Neuron (in vitro differentiated cells): ENCODE measurements at regions not wholly inside any gene's neighbourhood (a gene's known extent, or its start where the extent isn't known, plus 50 kb on each side); places are given as distances from the start of the nearest gene placed in this dataset.
"Not testable (repeated sequence)": the region's sequence is repeated elsewhere in the genome, so short reads cannot be mapped to it uniquely, and the experiment has no call there.

Experiments
- H2AFZ ChIP-seq: one replicate; pipeline ENCODE4 v1.6.1; 2013; ENCODE audit warnings: low read depth, mild to moderate bottlenecking, inconsistent platforms, low read length, moderate library complexity
- H3K27me3 ChIP-seq: one replicate; pipeline ENCODE4 v1.6.1; 2013; ENCODE audit warnings: low read length; ENCODE audit not compliant: insufficient read depth
- H3K36me3 ChIP-seq: one replicate; pipeline ENCODE4 v1.6.1; 2013; ENCODE audit warnings: low read length; ENCODE audit not compliant: insufficient read depth
- H3K4me1 ChIP-seq: one replicate; pipeline ENCODE4 v1.6.1; 2013; ENCODE audit warnings: low read length; ENCODE audit not compliant: insufficient read depth
- H3K4me3 ChIP-seq: 2 replicates; pipeline ENCODE4 v1.5.1; 2013; ENCODE audit warnings: mild to moderate bottlenecking, low read length, moderate library complexity
- H3K9me3 ChIP-seq: one replicate; pipeline ENCODE4 v1.6.1; 2013; ENCODE audit warnings: low read length

DNA sequence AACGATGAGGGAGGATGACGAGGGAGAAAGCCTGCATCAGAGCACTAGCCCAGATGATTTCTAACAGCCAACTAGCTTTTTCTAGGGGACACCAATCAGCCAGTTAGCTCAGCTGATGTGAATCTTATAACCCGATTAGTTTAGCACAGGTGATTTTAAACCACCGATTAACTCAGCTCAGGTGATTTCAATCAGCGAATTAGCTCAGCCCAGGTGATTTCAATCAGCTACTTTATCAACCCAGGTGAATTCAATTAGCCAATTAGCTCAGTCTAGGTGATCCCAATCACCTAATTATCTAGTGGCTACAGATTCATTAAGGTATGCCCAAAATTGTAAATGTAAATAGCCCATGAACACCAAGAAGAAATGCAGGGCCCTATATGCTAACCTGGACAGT, 146.9 kb downstream of the ZNF486 start:
- no peaks in the 10 kb centered on the region for H3K27me3 ChIP-seq

DNA sequence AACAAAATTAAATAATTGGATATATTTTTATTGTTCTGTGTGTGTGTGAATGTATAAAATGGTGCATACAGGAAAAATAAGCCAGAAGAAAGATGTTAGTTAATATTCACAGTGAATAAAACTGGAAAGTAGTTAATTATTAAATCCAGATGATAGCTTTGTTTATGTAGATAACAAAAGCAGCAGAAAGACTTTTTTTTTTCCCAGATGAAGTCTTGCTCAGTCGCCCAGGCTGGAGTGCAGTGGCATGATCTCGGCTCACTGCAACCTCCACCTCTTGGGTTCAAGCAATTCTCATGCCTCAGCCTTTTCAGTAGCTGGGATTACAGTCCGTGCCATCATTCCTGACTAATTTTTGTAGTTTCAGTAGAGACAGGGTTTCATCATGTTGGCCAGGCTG, 140.1 kb downstream of the ZNF486 start:
- Histone ChIP-seq H3K36me3 (no peaks in the 10 kb centered on the region), H3K4me3 (no peak overlapping the region), H2AFZ (no peak overlapping the region), H3K27me3 (no peaks in the 10 kb centered on the region), H3K9me3 (no peaks in the 10 kb centered on the region), H3K4me1 (no peaks in the 10 kb centered on the region)

More for the DNA sequence above, 146.9 kb downstream of the ZNF486 start:
- Histone ChIP-seq H3K4me1 (no peaks in the 10 kb centered on the region), H2AFZ (no peak overlapping the region), H3K4me3 (no peak overlapping the region), H3K36me3 (no peaks in the 10 kb centered on the region), H3K9me3 (no peaks in the 10 kb centered on the region)

DNA sequence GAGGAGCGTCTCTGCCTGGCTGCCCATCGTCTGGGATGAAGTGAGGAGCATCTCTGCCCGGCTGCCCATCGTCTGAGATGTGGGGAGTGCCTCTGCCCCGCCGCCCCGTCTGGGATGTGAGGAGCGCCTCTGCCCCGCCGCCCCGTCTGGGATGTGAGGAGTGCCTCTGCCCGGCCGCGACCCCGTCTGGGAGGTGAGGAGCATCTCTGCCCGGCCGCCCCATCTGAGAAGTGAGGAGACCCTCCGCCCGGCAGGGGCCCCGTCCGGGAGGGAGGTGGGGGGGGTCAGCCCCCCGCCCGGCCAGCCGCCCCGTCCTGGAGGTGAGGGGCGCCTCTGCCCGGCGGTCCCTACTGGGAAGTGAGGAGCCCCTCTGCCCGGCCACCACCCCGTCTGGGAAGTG, 129.3 kb downstream of the ZNF486 start:
- not testable (repeated sequence) for H3K4me3 ChIP-seq, H3K36me3 ChIP-seq, H3K9me3 ChIP-seq, H3K27me3 ChIP-seq, H2AFZ ChIP-seq, H3K4me1 ChIP-seq

DNA sequence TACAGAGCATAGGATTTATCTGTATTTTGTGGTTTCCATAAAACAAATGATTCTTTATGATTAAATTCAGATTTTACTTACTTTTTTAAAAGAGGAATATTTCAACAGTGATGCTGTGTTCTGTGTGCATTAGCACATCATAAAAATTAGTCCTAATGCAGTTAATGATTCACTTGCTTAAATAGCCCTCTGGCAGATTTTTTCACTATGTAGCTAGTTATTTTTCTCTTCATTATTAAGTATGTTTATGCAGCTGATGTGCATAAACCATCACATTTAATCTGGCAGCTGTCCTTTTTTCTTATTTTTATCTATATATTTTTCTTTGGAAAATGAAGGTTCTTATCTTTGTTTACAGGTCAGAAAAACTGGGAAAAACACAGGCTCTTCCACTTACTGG, 127.2 kb downstream of the ZNF486 start:
- Histone ChIP-seq H3K27me3 (no peaks in the 10 kb centered on the region), H3K36me3 (no peaks in the 10 kb centered on the region), H3K9me3 (no peaks in the 10 kb centered on the region), H2AFZ (no peak overlapping the region), H3K4me3 (no peak overlapping the region), H3K4me1 (no peaks in the 10 kb centered on the region)

DNA sequence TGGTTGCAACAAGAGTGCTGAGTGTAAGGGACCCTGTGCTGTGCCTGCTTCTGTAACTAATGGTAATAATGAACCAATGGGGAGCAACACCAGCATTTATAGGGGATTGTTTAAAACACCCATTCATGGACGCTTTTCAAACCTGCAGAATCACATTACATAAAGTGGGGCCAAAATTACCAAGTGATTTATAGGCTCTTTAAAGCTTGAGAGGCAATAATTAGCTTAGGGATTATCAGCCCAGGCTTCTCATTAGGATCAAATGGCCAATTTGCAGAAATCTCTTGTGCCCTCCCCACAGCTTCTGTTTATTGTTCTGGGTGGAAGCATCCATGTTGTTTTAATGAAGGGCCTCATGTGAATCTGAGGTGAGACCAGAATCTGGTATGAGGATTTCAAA, 125.5 kb downstream of the ZNF486 start:
- H2AFZ ChIP-seq, H3K9me3 ChIP-seq, H3K4me1 ChIP-seq, H3K27me3 ChIP-seq, H3K36me3 ChIP-seq, H3K4me3 ChIP-seq: not testable (repeated sequence)

DNA sequence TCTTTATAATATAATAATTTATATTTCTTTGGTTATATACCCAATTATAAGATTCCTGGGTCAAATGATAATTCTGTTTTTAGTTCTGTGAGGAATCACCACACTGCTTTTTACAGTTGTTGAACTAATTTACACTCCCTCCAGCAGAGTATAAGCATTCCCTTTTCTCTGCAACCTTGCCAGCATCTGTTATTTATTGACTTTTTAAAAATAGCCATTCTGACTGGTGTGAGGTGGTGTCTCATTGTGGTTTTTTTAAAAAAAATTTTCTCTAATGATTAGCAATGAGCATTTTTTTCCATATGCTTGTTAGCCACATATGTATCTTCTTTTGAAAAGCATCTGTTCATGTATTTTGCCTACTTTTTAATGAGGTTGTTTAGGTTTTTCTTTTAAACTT, 122.2 kb downstream of the ZNF486 start:
- Histone ChIP-seq H3K27me3 (no peaks in the 10 kb centered on the region), H3K9me3 (no peaks in the 10 kb centered on the region), H3K36me3 (no peaks in the 10 kb centered on the region), H3K4me1 (no peaks in the 10 kb centered on the region), H2AFZ (no peak overlapping the region), H3K4me3 (no peak overlapping the region)

DNA sequence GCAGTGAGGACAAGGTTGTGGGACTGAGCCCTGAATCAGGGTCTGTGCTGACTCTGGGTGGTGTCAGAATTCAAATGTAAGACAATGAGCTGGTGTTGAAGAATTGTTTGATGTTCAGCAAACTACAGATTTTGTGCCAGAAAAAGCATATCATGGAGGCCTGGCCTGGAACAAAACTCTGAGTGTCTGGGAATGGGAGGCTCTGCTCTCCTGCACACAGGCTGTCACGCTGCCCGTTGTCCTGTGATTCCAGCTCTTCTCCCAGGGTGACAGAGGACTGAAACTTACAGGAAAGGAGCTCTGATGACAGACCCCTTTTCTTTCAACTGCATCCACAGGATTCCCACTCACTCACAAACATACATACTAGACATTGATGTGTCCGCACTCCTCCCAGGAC, 120.1 kb downstream of the ZNF486 start:
- no peak overlapping the region for H3K4me3 ChIP-seq
- H3K27me3 ChIP-seq: no peaks in the 10 kb centered on the region
- H2AFZ ChIP-seq: no peak overlapping the region
- no peaks in the 10 kb centered on the region for H3K36me3 ChIP-seq
- no peaks in the 10 kb centered on the region for H3K4me1 ChIP-seq
- no peaks in the 10 kb centered on the region for H3K9me3 ChIP-seq

DNA sequence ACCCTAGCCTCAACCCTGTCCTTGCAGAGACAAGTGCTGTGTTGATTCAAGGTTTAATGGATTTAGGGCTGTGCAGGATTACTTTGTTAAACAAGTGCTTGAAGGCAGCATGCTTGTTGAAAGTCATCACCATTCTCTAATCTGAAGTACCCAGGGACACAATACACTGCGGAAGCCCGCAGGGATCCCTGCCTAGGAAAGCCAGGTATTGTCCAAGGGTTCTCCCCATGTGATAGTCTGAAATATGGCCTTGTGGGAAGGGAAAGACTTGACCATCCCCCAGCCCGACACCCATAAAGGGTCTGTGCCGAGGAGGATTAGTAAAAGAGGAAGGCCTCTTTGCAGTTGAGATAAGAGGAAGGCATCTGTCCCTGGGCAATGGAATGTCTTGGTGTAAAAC, 118.9 kb downstream of the ZNF486 start:
- H3K36me3 ChIP-seq, H2AFZ ChIP-seq, H3K4me3 ChIP-seq, H3K27me3 ChIP-seq, H3K4me1 ChIP-seq, H3K9me3 ChIP-seq: not testable (repeated sequence)

DNA sequence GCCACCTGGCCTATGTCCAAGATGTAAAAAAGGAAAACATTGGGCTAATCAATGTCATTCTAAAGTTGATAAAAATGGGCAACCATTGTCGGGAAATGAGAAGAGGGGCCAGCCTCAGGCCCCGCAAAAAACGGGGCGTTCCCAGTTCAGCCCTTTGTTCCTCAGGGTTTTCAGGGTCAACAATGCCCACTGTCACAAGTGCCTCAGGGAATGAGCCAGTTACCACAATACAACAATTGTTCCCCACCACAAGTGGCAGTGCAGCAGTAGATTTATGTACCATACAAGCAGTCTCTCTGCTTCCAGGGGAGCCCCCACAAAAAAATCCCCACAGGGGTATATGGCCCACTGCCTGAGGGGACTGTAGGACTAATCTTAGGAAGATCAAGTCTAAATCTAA, 112.5 kb downstream of the ZNF486 start:
- H2AFZ ChIP-seq: no peak overlapping the region
- no peaks in the 10 kb centered on the region for H3K9me3 ChIP-seq
- no peaks in the 10 kb centered on the region for H3K27me3 ChIP-seq
- no peaks in the 10 kb centered on the region for H3K36me3 ChIP-seq
- no peaks in the 10 kb centered on the region for H3K4me1 ChIP-seq
- no peak overlapping the region for H3K4me3 ChIP-seq

DNA sequence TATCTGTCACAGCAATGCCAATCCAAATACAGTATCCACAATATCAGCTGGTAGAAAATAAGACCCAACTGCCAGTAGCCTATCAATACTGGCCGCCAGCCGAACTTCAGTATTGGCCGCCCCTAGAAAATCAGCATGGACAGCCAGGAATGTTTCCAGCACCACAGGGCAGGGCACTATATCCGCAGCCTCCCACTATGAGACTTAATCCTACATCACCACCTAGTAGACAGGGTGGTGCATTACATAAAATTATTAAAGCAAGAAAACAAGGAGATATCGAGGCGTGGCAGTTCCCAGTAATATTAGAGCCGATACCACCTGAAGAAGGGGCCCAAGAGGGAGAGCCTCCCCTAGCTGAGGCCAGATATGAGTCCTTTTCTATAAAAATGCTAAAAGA, 111.3 kb downstream of the ZNF486 start:
- Histone ChIP-seq H3K36me3 (no peaks in the 10 kb centered on the region), H3K9me3 (no peaks in the 10 kb centered on the region), H3K27me3 (no peaks in the 10 kb centered on the region), H2AFZ (no peak overlapping the region), H3K4me1 (no peaks in the 10 kb centered on the region), H3K4me3 (no peak overlapping the region)

DNA sequence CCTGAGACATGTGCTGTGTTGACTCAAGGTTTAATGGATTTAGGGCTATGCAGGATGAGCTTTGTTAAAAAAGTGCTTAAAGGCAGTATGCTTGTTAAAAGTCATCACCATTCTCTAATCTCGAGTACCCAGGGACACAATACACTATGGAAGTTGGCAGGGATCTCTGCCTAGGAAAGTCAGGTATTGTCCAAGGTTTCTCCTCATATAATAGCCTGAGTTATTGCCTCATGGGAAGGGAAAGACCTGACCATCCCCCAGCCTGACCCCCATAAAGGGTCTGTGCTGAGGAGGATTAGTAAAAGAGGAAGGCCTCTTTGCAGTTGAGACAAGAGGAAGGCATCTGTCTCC, 109.7 kb downstream of the ZNF486 start:
- H3K4me1 ChIP-seq, H3K9me3 ChIP-seq, H3K27me3 ChIP-seq, H2AFZ ChIP-seq, H3K4me3 ChIP-seq, H3K36me3 ChIP-seq: not testable (repeated sequence)

DNA sequence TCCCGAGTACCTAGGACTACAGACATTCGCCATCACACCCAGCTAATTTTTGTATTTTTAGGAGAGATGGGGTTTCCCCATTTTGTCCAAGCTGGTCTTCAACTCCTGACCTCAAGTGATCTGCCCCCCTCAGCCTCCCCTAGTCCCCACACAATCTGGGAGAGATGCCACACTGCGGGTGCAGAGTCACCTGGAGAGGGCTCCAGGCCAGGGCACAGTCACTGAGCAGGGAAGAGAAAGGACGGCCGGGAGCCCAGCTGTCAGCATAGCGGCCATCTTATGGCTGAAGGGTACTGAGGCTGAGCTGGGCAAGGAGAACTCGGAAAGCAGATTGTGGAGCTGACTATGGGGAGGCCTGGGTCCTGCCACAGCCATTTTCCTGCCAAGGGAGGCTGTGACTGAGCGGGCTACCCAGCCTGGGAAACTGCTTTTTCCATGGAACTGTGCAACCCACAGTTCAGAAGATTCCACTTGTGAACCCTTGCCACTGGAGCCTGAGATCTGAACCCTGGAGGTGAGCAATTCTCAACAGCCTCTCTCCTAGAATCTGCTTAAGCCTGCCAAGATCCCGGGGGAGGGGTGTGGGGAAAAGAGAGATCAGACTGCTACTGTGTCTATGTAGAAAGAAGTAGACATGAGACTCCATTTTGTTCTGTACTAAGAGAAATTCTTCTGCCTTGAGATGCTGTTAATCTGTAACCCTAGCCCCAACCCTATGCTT, 109.2 kb downstream of the ZNF486 start:
- H3K27me3 ChIP-seq: no peaks in the 10 kb centered on the region
- no peaks in the 10 kb centered on the region for H3K9me3 ChIP-seq
- no peak overlapping the region for H2AFZ ChIP-seq
- H3K4me1 ChIP-seq: no peaks in the 10 kb centered on the region
- no peak overlapping the region for H3K4me3 ChIP-seq
- no peaks in the 10 kb centered on the region for H3K36me3 ChIP-seq

DNA sequence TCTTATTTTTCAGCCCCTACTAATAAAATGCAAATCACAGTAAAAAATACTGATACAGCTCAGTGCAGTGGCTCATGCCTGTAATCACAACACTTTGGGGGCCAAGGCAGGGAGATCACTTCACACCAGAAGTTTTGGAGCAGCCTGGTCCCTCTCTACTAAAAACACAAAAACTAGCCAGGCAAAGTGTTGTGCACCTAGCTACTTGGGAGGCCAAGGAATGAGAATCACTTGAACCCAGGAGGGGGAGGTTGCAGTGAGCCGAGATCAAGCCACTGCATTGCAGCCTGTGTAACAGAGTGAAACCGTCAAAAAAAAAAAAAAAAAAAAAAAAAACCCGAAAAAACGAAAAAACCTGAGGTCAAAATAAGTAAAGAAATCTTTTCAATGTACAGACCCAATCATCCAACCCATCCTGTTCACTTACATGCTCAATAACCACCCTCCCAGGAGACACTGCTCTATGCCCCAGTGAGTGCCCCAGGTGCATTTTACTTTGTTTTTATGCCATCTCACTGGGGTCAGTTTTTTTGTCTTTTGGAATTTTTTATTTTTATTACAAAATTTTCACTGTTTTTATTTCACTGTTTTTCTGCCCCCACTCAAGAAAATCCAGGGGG, 107.0 kb downstream of the ZNF486 start:
- H3K9me3 ChIP-seq: no peaks in the 10 kb centered on the region
- no peaks in the 10 kb centered on the region for H3K27me3 ChIP-seq
- no peaks in the 10 kb centered on the region for H3K36me3 ChIP-seq
- no peak overlapping the region for H2AFZ ChIP-seq
- H3K4me3 ChIP-seq: no peak overlapping the region
- H3K4me1 ChIP-seq: no peaks in the 10 kb centered on the region

DNA sequence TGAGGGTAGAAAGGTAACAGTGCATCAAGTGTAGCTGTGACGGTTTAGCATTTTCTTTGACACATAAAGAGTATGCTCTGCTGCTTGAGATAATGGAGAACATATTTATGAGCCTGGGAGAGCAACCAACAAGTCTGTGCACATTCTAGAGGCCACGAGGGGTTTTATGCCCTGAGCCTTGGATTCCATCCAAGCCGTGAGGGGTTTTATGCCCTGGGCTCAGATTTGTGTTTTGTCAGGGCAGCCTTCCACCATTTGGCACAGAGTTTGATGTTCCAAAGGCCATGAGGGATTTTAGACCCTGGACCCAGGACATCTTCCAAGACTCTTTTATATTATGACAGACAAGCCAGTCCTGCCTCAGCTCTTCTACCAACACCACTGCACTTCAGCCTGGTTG, 106.4 kb downstream of the ZNF486 start:
- no peak overlapping the region for H3K4me3 ChIP-seq
- H3K36me3 ChIP-seq: no peaks in the 10 kb centered on the region
- H3K4me1 ChIP-seq: no peaks in the 10 kb centered on the region

More for the DNA sequence above, 106.4 kb downstream of the ZNF486 start:
- Histone ChIP-seq H2AFZ (no peak overlapping the region), H3K9me3 (no peaks in the 10 kb centered on the region), H3K27me3 (no peaks in the 10 kb centered on the region)
